ENCODE measurements at regions not wholly inside any gene's neighbourhood (a gene's known extent, or its start where the extent isn't known, plus 50 kb on each side); places are given as distances from the start of the nearest gene placed in this dataset.

- DNase-seq: no peak
Observed at GRCh38 chr9:14560194-14560593, 133.0 kb downstream of the ZDHHC21 start.

- no peak for DNase-seq
Observed at GRCh38 chr9:14554886-14555285, 138.3 kb downstream of the ZDHHC21 start.

- DNase-seq: no peak
Observed at GRCh38 chr9:14547245-14548060, 145.8 kb downstream of the ZDHHC21 start.

- no peak for DNase-seq
Observed at GRCh38 chr9:14546693-14547092, 146.5 kb downstream of the ZDHHC21 start.

GRCh38 chr9:14542071-14542470 is 151.2 kb downstream of the ZDHHC21 start:
- DNase-seq: no peak

- no peak for DNase-seq
Observed at GRCh38 chr9:14538526-14538925, 154.7 kb downstream of the ZDHHC21 start.

GRCh38 chr9:14535161-14535955 is 157.9 kb downstream of the ZDHHC21 start:
- no peak for DNase-seq

GRCh38 chr9:14533867-14534640 is 159.2 kb downstream of the ZDHHC21 start:
- DNase-seq: no peak

GRCh38 chr9:14532456-14533115 is 160.6 kb downstream of the ZDHHC21 start:
- no peak for DNase-seq

GRCh38 chr9:14531341-14532269 is 161.6 kb downstream of the ZDHHC21 start:
- DNase-seq: no peak

GRCh38 chr9:14530841-14531240 is 162.4 kb downstream of the ZDHHC21 start:
- no peak for DNase-seq

GRCh38 chr9:14530366-14530765 is 162.9 kb downstream of the ZDHHC21 start:
- DNase-seq: no peak

GRCh38 chr9:14529629-14530028 is 163.6 kb downstream of the ZDHHC21 start:
- no peak for DNase-seq

GRCh38 chr9:14529054-14529453 is 164.2 kb downstream of the ZDHHC21 start:
- no peak for DNase-seq

GRCh38 chr9:14526504-14526903 is 166.7 kb downstream of the ZDHHC21 start:
- DNase-seq: no peak

GRCh38 chr9:14525856-14526255 is 167.4 kb downstream of the ZDHHC21 start:
- no peak for DNase-seq

GRCh38 chr9:14524873-14525515 is 168.2 kb downstream of the ZDHHC21 start:
- DNase-seq: no peak

GRCh38 chr9:14523545-14523944 is 169.7 kb downstream of the ZDHHC21 start:
- DNase-seq: no peak

GRCh38 chr9:14522627-14523379 is 170.4 kb downstream of the ZDHHC21 start:
- DNase-seq: no peak

- no peak for DNase-seq
Observed at GRCh38 chr9:14520341-14520740, 172.9 kb downstream of the ZDHHC21 start.
